ENCODE measurements at regions not wholly inside any gene's neighbourhood (a gene's known extent, or its start where the extent isn't known, plus 50 kb on each side); places are given as distances from the start of the nearest gene placed in this dataset.

DNA sequence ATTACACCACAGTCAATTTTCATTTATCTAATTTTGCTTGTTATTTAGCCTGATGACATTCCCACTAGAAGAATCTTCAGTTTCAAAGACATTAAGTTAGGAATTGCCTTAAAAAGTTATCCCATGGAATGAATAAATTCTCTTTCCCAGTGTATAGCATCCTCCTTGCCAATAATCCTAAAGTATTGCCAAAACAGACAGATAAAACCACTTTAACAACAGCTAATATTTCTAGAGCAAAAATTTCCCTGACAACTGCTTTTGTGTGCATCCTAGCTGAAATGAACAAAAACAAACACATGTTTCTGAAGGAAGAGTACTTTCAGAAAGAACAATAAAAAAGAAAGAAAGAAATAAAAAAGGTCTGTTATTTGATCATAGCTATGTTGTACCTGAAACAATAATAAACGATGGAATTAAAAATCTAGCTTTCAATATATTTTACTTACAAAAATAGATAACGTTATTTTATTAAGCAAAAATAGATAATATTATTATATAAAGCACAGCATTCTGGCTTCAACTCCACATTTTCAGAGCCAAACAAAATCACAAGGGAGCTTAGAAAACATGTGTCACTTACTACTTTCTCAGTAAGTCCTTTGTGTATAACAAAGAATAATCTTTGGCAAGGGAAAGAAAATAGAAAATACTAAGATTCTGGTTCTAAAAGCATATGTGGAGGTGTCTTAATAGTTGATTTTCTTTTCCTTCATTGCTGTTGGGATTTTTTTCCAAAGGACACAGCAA is 939.0 kb upstream of the CRIM1 start:
- TF ChIP-seq EZH2phosphoT487 (IDR thresholded peaks at IDR 0.05; ENCODE audit: borderline replicate concordance, low read depth, low read length): no peak
- TF ChIP-seq, protein P1, sequence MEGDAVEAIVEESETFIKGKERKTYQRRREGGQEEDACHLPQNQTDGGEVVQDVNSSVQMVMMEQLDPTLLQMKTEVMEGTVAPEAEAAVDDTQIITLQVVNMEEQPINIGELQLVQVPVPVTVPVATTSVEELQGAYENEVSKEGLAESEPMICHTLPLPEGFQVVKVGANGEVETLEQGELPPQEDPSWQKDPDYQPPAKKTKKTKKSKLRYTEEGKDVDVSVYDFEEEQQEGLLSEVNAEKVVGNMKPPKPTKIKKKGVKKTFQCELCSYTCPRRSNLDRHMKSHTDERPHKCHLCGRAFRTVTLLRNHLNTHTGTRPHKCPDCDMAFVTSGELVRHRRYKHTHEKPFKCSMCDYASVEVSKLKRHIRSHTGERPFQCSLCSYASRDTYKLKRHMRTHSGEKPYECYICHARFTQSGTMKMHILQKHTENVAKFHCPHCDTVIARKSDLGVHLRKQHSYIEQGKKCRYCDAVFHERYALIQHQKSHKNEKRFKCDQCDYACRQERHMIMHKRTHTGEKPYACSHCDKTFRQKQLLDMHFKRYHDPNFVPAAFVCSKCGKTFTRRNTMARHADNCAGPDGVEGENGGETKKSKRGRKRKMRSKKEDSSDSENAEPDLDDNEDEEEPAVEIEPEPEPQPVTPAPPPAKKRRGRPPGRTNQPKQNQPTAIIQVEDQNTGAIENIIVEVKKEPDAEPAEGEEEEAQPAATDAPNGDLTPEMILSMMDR (conservative IDR thresholded peaks at IDR 0.05; ENCODE audit: low read length): no peak

All from OCI-LY7 (cell line).